ENCODE measurements at regions not wholly inside any gene's neighbourhood (a gene's known extent, or its start where the extent isn't known, plus 50 kb on each side); places are given as distances from the start of the nearest gene placed in this dataset.

DNA sequence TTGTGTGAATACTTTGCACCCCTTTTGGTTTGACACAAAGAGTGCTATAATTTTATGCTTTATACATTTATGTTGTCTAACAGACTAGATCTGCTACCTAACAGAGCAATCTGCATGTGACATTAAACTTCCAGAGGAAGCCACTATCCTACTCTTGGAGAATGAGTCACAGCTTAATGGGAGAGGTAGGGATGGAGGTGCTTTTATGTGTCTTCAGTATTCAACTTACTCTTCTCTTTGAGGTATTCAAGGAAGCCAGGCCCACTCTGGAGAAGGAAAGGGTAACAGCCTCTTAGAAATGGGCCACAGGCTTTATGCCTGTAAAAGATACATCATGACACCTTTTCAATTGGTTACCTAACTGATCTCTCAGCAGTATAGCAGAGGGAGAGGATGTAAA lies 85.8 kb upstream of the NEUROD1 start (continued):
- no peak for TF ChIP-seq CTCF (tag by site-specific recombination; IDR thresholded peaks at IDR 0.05)
- TF ChIP-seq ZNF560 (tag by site-specific recombination; IDR thresholded peaks at IDR 0.05; ENCODE audit: borderline replicate concordance) = no peak
- TF ChIP-seq AEBP2 (tag by site-specific recombination; IDR thresholded peaks at IDR 0.05; ENCODE audit: borderline replicate concordance) = no peak
- TF ChIP-seq HOXD13 (CRISPR knock-in tag; IDR thresholded peaks at IDR 0.05; ENCODE audit: borderline replicate concordance) = no peak
- no peak for TF ChIP-seq ZFP37 (tag by site-specific recombination; IDR thresholded peaks at IDR 0.05)
- TF ChIP-seq BCL11A (tag by site-specific recombination; IDR thresholded peaks at IDR 0.05; ENCODE audit: low read depth) = no peak
- no peak for TF ChIP-seq ZBTB48 (tag by site-specific recombination; IDR thresholded peaks at IDR 0.05)
- TF ChIP-seq ZNF776 (tag by site-specific recombination; IDR thresholded peaks at IDR 0.05; ENCODE audit: borderline replicate concordance) = no peak
- no peak for TF ChIP-seq ZNF777 (tag by site-specific recombination; IDR thresholded peaks at IDR 0.05; ENCODE audit: borderline replicate concordance)
- no peak for TF ChIP-seq ZNF830 (tag by site-specific recombination; IDR thresholded peaks at IDR 0.05; ENCODE audit: low read depth)

GRCh38 chr2:181770150-181770549 lies 89.8 kb upstream of the NEUROD1 start:
- no peaks in the 10 kb centered on the region for H3K36me3 ChIP-seq (ENCODE audit: control insufficient read depth in 2 of 2, insufficient read depth in 1 of 2, low read length in 2 of 2)
- H3K27ac ChIP-seq (ENCODE audit: extremely low read depth, low read depth, low read length) = no peak overlapping the region
- H3K9me3 ChIP-seq (ENCODE audit: control insufficient read depth, insufficient read depth, low read depth, low read length) = no peaks in the 10 kb centered on the region
- ChIA-PET CTCF (no interaction called here), POLR2A (interaction anchor here (0.6 kb wide), 1 partner anchor 14 kb away, joined by 3 read pairs; no protein-coding TSS in a partner anchor)
- no peaks in the 10 kb centered on the region for H3K4me1 ChIP-seq (ENCODE audit: control insufficient read depth, insufficient read depth, low read length)
- TF ChIP-seq ZNF133 (tag by site-specific recombination; IDR thresholded peaks at IDR 0.05) (no peak), YY2 (tag by site-specific recombination; IDR thresholded peaks at IDR 0.05) (no peak), ZBTB21 (tag by site-specific recombination; IDR thresholded peaks at IDR 0.05) (no peak), ZNF585B (tag by site-specific recombination; IDR thresholded peaks at IDR 0.05) (no peak), PBX3 (CRISPR knock-in tag; IDR thresholded peaks at IDR 0.05) (no peak)
- TF ChIP-seq, protein P1, sequence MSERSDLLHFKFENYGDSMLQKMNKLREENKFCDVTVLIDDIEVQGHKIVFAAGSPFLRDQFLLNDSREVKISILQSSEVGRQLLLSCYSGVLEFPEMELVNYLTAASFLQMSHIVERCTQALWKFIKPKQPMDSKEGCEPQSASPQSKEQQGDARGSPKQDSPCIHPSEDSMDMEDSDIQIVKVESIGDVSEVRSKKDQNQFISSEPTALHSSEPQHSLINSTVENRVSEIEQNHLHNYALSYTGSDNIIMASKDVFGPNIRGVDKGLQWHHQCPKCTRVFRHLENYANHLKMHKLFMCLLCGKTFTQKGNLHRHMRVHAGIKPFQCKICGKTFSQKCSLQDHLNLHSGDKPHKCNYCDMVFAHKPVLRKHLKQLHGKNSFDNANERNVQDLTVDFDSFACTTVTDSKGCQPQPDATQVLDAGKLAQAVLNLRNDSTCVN (tag by site-specific recombination; optimal IDR thresholded peaks at IDR 0.05) = no peak
- H3K4me3 ChIP-seq (ENCODE audit: low read depth, low read length) = no peak overlapping the region

GRCh38 chr2:181771356-181771755 lies 91.0 kb upstream of the NEUROD1 start:
- CTCF ChIA-PET = no interaction called here
- Histone ChIP-seq H3K4me1 (ENCODE audit: control insufficient read depth, insufficient read depth, low read length) (no peaks in the 10 kb centered on the region), H3K36me3 (ENCODE audit: control insufficient read depth in 2 of 2, insufficient read depth in 1 of 2, low read length in 2 of 2) (no peaks in the 10 kb centered on the region), H3K9me3 (ENCODE audit: control insufficient read depth, insufficient read depth, low read depth, low read length) (no peaks in the 10 kb centered on the region), H3K4me3 (ENCODE audit: low read depth, low read length) (no peak overlapping the region), H3K27ac (ENCODE audit: extremely low read depth, low read depth, low read length) (no peak overlapping the region)
- POLR2A ChIA-PET = no interaction called here
- TF ChIP-seq ZNF280C (tag by site-specific recombination; IDR thresholded peaks at IDR 0.05) (no peak), HOXA7 (CRISPR knock-in tag; IDR thresholded peaks at IDR 0.05; ENCODE audit: borderline replicate concordance) (no peak), ZNF791 (tag by site-specific recombination; IDR thresholded peaks at IDR 0.05) (no peak), SP2 (tag by site-specific recombination; IDR thresholded peaks at IDR 0.05) (no peak)
- TF ChIP-seq, protein P1 (tag by site-specific recombination; optimal IDR thresholded peaks at IDR 0.05) = no peak

Data from HEK293 (cell line).